GM19372 (cell line): ENCODE measurements at regions not wholly inside any gene's neighbourhood (a gene's known extent, or its start where the extent isn't known, plus 50 kb on each side); places are given as distances from the start of the nearest gene placed in this dataset.
"Not testable (repeated sequence)": the region's sequence is repeated elsewhere in the genome, so short reads cannot be mapped to it uniquely, and the experiment has no call there.

Source experiments
- ATAC-seq: cut with Tn5 transposase; IDR thresholded peaks from one replicate; pipeline ENCODE4 v1.9.1; 2021; ENCODE audit warnings: mild to moderate bottlenecking, low read depth, moderate library complexity; ENCODE audit not compliant: unreplicated experiment

DNA sequence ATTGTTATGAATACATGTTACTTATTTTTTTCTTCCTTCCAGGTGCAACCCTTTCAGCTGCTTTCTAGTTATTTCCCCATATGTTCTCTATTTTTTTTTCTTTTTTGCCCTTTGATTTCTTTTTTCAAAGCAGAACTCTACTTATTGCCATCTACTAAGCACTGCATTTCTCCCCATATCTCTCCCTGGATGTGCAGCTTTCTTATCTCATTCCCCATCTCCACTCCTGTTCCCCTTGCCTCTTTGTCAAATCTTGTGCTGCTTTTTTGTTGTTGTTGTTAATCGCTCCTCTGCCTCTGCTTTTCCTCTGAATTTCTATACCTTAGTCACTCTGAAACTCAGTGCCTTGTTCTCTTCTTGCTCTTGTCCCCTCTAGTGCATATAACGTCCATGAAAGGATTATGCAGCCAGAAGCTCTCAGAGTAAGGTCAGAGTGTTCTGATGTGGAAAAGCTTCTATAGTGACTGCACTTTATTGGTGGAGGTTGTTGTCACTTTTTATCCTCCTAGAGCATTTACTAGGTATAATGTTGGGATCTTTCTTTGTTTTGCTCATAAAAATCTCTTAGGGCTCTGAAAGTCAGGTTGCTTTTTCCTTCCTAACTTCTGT, 51.1 kb upstream of the JADE1 start:
- no peak for ATAC-seq

DNA sequence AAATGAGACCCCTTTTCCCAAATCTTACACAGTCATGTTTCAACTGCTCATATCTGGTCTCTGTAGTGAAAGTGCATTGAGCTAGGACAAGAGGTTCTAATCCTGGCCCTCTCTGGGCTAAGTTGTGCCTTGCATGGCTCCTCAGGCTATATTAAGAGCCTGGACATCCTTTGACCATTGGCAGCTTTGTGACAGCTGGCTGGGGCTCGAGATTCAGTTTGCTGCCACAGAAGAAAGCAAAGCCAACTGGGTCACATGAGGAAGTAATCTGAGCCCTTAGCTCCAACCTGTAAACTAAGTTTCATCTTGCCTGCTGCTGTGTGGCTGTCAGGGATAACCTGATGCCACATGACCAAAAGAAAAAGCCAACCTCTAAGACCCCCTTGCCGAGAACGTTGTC, 51.8 kb upstream of the JADE1 start:
- no peak for ATAC-seq

DNA sequence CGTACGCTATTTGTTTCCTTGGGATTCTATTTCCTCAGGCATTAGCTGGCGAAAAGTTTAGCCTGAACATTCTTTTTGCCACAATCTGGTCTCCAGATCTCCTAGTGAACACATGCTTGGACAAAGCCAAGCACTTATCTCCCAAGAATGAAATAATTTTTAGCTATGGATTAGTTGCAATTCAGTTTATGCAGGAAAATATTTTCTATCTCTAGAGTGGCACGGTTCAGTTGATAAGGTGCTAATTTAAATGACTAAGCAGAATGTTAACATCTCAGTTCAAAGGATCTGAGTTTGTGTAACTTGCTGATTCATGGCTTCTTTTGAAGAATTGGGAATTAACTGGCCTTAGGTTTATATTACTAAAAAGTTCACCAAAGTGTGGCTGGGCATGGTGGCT, 58.1 kb upstream of the JADE1 start:
- no peak for ATAC-seq

DNA sequence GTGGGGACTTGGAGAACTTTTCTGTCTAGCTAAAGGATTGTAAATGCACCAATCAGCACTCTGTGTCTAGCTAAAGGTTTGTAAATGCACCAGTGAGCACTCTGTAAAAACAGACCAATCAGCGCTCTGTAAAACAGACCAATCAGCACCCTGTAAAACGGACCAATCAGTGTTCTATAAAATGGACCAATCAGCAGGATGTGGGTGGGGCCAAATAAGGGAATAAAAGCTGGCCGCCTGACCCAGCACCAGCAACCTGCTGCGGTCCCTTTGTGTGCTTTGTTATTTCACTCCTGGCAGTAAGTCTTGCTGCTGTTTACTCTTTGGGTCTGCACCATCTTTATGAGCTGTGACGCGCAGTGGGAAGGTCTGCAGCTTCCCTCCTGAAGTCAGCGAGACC, 67.8 kb upstream of the JADE1 start:
- ATAC-seq = not testable (repeated sequence)

DNA sequence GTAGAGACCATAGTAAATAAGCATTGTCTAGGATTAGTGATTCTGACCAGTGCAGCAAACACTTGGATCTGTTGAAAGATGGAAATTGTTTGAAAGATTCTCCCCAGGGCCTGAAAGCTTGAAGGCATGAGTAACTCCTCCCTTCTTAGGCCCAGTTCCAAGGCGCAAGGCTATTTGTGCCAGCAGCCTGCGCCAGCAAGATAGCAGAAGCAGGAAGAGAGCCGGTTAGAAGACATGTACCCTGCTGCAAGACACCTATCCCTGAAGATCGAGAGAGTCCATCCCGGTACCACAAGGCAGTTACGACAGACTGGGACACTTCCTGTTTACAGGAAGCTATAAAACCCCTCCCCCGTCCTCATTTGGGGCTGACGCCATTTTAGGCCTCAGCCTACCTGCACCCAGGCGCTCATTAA, 72.4 kb upstream of the JADE1 start:
- no peak for ATAC-seq

DNA sequence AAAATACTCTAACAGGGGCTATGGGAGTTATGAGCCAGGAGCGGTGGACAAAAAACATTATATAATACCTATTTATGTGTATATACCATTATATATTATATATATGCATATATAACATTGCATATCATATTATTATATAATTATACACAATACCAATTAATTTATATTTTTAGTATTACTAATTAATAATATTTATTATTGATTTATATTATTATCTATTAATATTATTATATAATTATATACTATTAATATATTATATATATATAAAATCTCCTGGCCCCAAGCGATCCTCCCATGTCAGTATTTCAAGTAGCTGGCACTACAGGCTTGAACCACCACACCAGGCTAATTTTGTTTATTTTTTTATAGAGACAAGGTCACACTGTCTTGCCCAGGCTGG, 73.8 kb upstream of the JADE1 start:
- no peak for ATAC-seq

DNA sequence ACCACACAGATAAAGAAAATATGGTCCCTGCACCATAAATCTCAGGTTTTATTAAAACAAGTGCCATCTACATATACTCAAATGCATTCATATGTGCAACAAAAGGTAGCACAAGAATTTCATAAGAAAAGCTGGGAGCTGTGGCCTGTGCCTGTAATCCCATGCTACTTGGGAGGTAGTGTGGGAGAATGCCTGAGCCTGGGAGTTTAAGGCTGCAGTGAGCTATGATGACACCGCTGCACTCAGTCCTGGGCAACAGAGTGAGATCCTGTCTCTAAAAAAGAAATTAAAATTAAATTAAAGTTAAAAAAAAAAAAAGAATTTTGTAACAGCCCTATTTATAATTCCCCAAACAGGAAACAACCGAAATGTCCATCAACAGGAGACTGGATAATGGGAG, 81.3 kb upstream of the JADE1 start:
- ATAC-seq = no peak

DNA sequence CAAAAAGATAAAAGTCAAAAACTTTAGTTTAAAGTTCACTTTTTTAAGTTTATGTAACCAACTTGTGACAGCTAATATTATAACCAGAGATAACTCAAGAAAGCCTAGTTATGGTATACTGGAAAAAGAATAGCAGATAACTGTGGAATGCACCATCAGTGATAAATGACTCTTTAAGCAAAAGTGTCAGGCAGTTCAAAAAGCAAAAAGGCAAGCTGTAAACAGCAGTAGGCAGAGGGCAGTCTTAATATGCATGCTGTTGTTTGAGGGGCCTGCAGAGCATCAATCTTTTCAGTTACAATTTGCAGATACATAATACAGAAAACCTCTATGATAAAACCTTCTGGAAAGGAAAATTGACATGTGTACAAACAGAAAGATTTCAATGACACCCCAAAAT, 81.8 kb upstream of the JADE1 start:
- no peak for ATAC-seq

DNA sequence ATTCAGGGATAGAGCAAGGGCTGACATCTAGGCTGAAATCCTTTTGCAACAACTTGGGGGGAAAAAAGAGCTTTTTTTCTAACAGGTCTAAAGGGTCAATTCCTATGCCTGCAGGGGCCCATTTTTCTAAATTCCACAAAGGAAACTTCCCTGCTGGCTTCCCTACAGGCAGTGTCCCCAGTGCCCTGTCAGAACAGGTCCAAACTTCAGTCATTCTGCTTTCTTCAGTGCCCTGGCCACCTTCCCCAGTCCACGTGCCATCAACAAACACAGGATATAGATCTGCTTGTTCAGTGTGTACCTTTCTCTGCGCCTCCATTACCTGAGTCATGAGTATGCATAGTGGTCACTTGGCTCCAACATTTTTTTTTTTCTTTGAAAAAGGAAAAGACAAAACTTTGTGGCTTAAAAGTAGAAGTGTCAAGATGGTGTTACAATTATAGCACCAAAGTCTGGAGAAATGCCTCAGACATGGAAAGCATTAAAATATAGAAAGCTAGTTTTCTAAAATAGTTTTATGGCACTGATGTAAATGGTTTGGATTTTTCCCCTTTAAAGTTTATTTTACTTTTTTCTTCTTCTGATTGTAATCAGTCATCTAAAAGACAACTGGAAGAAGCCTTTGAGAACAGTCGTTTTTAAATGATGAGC, 84.0 kb upstream of the JADE1 start:
- ATAC-seq = no peak

DNA sequence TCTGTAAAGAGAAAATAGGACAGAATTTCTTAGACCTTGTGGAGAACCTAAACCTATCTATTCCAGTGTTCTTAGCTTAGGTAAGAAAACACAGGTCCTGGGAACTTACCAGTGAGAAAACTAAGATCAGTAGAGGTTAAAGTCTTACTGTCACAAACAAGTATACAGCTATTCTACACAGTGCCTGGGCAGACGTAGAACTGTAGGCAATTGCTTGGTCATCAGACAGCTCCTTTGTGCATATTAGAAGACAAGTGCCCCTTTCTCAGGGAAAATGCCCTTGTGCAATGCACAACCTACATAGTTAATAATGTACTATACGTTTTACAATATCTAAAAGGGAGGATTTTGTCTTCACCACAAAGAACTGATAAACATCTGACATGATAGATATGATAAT, 86.6 kb upstream of the JADE1 start:
- no peak for ATAC-seq

DNA sequence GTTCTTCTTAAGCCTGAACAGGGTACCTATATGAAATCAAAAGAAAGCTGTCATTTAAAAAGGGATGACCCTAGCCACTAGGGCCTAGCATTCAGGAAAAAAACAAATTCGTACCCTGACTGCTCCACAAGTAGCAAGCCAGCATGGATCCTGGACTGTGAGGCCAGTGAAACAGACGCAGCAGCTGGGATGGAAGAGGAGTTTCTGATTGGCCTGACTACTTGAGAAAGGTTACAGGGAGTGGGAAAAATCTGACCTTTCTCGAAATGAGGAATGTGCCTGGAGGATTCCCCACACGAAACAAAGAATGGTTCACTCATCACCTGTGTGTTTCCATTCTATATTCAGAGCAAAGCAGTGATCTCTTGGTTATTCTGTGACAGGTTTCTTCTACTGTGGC, 87.6 kb upstream of the JADE1 start:
- no peak for ATAC-seq

DNA sequence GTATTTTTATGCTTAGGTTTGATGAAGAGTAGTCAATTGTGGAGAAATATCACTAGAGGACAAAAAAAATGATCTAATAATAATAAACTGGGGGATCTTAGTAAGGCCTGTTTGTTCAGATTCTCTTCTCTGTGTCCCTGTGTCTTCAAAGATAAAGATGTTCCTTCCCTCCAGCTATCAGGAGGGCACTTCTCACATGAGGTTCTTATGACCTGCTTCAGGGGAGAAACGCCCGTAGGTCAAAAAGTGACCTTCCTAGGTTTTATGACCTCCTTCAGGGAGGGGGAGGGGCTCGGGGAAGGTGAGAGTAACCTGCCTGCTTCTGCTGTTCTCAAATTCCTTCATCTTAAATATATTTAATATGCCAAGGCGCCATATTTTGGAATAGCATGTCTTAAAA, 89.2 kb upstream of the JADE1 start:
- no peak for ATAC-seq

DNA sequence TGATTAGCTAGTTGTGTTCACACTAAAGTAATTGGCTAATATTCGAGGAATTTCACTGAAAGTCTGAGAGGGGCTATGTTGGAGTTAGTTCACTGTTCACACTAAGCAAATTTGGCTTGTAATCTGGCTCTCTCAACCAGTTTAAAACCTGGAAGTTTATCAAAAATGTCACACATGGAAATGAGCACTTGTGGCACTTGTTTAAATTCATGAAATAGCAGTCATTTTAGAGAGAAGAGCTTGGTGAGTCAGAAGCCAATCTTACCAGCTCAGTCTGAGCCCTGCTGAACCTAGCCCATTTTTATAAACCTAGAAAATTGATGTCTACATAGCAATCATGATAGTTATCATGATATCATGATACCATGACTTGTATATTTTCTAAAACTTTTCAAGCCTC, 90.7 kb upstream of the JADE1 start:
- ATAC-seq = no peak

DNA sequence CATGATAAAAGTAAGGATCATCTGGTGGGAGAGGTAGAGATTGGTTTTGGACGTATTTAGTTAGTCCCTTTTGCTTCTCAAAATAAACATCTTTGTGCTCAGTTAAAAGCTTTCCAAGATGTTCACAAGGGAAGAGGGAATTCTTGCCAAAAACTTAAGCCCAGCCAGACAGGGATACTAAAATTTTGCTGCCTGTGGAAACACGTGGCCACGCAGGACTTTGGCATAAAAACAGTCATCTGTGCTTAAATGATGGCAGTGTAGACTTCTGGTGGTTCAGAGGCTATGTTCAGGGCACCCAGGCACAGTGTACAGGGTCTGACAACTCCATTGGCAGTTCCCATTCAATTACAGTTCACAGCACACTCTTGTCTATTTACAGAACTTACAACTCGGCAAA, 93.2 kb upstream of the JADE1 start:
- ATAC-seq = no peak

DNA sequence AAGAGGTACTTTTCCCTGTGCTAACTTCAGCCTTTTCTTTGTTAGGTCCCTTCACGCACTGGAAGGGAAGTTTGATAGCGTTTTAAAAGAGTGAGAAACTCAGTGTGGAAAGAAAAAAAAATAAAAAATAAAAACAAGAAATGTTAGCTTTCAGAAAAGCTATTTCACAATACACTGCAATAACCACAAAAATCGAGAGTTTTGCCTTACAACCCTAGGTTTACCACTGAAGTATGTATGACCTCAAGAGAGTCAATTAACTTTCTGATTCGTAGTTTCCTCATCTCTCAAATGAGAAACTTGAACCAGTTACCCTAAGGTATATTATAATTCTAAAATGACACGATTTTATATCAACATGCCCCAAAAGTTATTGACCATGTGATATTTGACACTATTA, 93.9 kb upstream of the JADE1 start:
- no peak for ATAC-seq

DNA sequence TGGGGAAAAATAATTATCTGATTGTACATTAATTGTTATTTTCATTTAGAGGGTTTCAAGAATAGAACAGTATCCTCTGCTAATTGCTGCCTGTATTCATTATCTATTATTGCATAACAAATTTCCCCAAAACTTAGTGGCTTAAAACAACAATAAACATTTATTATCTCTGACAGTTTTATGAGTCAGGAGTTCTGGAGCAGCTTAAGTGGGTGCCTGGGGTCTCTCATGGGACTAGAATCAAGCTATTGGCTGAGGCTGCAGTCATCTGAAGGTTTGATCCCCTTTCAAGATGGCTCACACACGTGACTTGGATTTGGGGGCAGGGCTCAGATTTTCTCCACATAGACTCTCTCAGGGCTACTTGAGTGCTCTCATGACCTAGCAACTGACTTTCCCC, 98.1 kb upstream of the JADE1 start:
- ATAC-seq = no peak

DNA sequence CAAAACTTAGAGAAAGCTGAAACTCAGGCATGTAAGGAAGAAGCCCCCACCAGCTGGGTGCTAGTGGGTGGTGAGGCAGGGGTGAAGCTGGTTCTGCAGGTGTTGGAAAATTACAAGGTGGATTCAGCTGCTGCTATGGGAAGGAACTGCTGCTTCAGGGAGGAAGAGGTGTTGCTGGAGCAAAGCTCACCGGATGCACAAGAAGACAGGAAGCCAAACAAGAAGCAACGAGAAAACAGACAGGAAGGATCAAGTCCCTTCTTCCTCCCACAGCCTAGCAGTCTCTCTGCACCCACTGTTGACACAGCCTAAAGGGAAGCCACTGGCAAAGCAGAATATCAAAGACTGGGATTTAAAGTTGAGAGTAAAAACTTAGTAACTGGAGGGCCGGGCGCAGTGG, 100.2 kb upstream of the JADE1 start:
- ATAC-seq = no peak

DNA sequence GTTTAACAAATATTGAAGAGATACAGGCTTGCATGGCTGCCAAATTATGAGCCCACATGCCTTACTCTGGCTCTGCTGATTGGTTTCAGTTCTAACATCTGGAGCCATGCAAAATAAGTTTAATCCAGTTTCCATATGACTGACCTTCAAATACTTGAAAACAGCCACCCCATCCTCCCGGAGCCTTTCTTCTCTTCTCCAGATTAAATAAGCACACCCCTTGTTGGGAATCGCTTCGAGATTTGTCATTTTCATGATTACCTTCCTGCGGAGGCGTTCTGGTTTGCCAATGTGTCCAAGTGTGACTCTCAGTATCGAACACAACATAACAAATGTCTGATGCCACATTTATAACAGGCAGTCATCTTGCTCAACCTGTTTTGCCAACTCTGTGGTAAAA, 101.6 kb upstream of the JADE1 start:
- ATAC-seq = no peak

DNA sequence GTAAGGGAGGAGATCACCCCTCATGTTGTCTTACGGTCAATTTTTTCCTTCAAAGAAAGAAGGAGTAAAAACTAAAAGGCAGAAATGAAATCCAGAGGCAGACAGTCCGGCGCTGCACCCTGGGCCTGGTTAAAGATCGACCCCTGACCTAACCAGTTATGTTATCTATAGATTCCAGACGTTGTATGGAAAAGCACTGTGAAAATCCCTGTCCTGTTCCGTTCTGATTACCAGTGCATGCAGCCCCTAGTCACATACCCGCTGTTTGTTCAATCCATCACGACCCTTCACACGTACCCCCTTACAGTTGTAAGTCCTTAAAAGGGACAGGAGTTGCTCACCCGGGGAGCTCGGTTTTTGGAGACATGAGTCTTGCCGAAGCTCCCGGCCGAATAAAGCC, 105.6 kb upstream of the JADE1 start:
- no peak for ATAC-seq

DNA sequence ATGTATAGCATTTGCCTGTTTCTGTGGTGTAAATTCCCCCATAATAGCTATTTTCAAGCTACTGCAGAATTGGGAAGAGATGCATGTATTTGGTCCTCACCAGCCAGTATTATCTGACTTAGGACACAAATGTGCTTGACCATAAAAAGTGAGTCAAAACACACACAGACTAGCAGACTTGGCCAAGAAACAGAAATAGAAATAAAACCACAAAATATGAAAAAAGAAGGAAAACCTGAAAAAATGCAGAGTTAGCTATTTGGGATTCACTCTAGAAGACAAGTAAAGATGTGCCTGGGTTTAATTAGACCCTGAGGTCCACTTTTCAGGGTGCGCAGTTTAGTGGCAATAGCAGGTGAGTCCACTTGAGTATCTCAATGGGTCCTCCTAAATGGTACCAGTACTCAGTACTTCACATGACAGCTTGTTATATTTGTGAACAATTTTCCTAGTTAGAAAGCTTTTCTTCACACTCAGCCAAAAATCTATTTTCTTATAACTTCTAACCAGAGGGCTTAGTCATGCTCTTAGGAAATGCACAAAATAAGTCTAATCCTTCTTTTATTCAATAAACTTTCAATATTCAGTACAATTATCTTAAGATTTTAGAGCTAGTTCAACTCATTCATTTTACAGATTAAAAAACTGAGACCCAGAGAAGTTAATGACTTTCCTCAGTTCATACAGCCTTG, 108.7 kb upstream of the JADE1 start:
- ATAC-seq = no peak

DNA sequence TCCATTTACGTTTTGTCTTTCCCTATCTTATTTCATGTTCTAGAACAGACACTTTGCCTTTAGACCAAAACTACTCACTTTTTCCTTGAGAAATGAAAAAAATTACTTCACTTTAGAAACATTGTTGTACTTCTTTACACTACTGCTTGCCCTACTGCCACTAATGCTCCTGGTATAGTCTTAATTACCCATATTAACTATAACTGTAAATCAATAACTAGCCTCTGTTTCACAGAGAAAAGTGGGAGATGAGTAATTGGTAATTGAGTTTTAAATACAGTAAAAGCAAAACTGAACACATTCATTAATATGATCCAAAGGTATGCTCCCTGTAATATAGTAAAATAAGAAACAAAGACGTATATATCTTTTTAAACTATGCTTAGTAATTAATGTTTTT, 111.1 kb upstream of the JADE1 start:
- ATAC-seq = no peak

DNA sequence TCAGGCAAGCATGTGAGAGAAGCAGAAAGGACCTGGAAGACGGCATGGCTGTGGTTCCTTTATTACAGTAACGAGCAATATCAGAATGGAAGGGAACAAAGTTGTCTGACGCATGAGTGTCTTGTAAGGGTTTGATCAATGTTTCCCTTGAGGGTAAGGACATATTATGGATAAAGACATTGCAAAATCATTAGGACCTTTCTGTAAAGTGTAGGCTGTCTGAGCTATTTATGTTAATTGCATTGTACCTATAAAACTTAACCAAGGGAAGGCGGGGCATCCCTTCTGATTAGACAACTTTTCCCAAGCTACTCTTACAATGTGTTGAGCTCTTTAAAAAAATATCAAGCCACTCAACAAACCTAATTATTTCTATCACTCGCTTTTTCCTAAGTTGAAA, 112.2 kb upstream of the JADE1 start:
- ATAC-seq = no peak
